ENCODE measurements at regions not wholly inside any gene's neighbourhood (a gene's known extent, or its start where the extent isn't known, plus 50 kb on each side); places are given as distances from the start of the nearest gene placed in this dataset.

DNA sequence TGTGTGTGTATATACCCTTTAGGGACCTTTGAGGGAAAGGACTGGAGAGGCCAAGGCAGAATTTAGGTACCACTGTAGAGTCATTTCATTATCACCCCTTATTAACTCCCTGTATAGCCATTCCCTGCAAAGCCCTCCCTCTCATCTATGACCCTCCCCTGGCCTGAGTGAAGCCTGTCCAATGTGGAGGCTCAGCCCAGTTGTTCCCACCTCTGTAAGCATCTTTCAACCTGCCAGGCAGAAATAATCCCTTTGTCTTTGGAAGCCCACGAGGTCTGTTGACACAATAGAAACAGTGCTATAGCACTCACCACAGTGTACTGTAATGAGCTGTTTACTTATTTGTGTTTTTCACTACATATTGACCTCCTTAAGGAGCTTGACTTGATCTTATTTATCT, 88.5 kb upstream of the SEMA6A start:
- no peak overlapping the region for H3K4me3 Mint-ChIP-seq
- no peaks in the 10 kb centered on the region for H3K9me3 Mint-ChIP-seq
- ATAC-seq (replicated peaks), result no peak
- no peak overlapping the region for H3K27ac Mint-ChIP-seq
- H3K36me3 Mint-ChIP-seq (ENCODE audit: low read depth), result no peaks in the 10 kb centered on the region
- peaks cover 13% of the 10 kb centered on the region for H3K27me3 Mint-ChIP-seq
- no peaks in the 10 kb centered on the region for H3K4me1 Mint-ChIP-seq

DNA sequence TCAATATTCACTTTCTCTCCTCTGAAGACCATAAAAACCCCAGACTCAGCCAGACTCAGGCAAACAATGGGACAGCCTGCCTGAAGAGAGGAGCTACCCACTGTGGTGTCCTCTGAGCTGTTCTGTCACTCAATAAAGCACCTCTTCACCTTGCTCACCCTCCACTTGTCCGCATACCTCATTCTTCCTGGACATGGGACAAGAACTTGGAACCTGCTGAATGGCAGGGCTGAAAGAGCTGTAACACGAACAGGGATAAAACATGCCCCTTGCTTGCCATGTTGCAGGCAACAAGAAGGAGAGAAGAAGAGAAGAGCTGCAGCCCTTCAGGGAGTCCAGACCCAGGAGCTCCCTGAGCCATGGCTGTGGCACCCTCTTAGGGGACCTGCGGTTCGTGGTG, 86.8 kb upstream of the SEMA6A start:
- H3K27me3 Mint-ChIP-seq, result peaks cover 18% of the 10 kb centered on the region
- no peaks in the 10 kb centered on the region for H3K9me3 Mint-ChIP-seq
- H3K36me3 Mint-ChIP-seq (ENCODE audit: low read depth), result no peaks in the 10 kb centered on the region
- no peak for ATAC-seq (replicated peaks)
- H3K4me1 Mint-ChIP-seq, result no peaks in the 10 kb centered on the region
- H3K4me3 Mint-ChIP-seq, result no peak overlapping the region
- no peak overlapping the region for H3K27ac Mint-ChIP-seq

DNA sequence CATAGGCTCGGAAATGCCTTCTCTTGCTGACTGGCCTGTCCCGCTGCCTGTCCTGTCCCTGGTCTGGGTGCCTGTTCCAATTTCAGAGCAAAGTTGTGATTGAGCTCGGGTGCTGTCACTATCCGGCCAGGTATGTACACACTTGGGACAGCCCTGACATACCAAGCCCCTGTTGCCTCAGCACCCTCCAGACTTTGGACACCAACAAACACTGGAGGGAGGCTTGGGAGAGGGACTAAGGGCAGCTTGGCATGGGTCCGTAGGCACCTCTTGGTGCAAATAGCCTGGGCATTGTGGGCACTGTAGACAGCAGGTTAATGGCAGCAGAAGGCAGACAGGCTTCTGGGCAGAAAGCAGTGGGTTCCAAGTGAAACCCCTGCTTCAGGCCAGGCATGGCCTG, 86.3 kb upstream of the SEMA6A start:
- H3K4me3 Mint-ChIP-seq, result no peak overlapping the region
- no peaks in the 10 kb centered on the region for H3K36me3 Mint-ChIP-seq (ENCODE audit: low read depth)
- ATAC-seq (replicated peaks), result no peak
- H3K27me3 Mint-ChIP-seq, result peaks cover 17% of the 10 kb centered on the region
- no peak overlapping the region for H3K27ac Mint-ChIP-seq
- no peaks in the 10 kb centered on the region for H3K9me3 Mint-ChIP-seq
- H3K4me1 Mint-ChIP-seq, result no peaks in the 10 kb centered on the region

DNA sequence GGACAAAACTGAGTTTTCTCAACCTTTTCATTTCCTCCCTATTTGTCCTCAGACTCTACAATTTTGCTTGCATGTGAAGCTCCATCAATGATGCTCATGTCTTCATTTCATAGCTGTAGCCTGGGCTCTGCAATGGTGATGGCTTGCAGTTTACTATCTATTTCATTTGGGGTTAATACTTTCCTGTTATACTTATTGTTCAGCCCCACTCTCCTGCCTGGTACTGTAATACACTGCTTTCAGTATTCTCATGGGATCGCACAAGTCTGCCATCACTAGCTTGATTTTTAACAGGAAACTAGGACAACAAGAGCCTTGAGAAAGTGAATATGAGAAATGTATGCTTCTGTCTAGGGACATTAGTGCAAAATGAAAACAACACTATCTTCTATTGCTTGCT, 84.2 kb upstream of the SEMA6A start:
- H3K27ac Mint-ChIP-seq, result no peak overlapping the region
- no peaks in the 10 kb centered on the region for H3K9me3 Mint-ChIP-seq
- H3K4me3 Mint-ChIP-seq, result no peak overlapping the region
- peaks cover 12% of the 10 kb centered on the region for H3K27me3 Mint-ChIP-seq
- no peak for ATAC-seq (replicated peaks)
- H3K36me3 Mint-ChIP-seq (ENCODE audit: low read depth), result no peaks in the 10 kb centered on the region
- no peaks in the 10 kb centered on the region for H3K4me1 Mint-ChIP-seq

DNA sequence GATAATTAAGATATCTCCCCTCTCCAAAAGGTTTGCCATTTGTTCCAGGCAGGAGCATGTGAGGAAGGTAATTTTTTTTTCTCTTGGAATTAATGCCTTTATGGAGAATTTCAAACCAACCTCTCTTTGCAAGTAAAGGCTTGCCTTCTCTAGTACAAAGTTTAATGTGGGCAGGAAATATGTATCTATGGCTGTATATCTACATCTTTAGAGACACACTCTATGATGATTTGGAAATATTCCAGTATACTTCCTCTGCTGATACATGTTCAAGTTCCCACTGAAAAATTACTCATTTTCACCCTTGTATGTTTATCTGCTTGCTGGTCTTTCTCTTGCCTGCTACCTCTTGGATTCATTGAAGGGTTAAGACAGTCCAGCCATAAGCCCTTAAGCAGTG, 83.5 kb upstream of the SEMA6A start:
- H3K27me3 Mint-ChIP-seq, result peaks cover 11% of the 10 kb centered on the region
- no peak for ATAC-seq (replicated peaks)
- no peaks in the 10 kb centered on the region for H3K9me3 Mint-ChIP-seq

DNA sequence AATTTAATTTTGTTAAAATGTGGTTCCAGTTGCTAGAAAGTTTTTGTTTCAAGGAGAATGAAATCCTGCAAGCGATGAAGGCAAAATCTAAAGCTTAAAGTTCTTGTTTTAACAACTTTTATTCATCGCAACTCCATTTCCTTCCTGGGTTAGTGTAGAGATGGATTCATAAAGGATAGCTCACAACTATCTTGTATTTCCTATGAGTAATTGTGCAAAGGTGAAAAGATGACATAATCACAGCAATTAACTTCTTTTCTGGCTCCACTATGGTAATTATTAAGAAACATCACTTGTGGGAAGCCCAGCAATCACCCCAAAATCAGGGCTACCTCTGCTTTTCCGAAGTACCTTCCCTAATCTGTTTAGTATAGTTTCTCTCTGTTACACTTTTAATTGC, 80.8 kb upstream of the SEMA6A start:
- ATAC-seq (replicated peaks), result no peak
- Mint-ChIP-seq H3K27ac (no peak overlapping the region), H3K27me3 (peaks cover 6% of the 10 kb centered on the region), H3K36me3 (ENCODE audit: low read depth) (no peaks in the 10 kb centered on the region), H3K9me3 (no peaks in the 10 kb centered on the region), H3K4me1 (no peaks in the 10 kb centered on the region), H3K4me3 (no peak overlapping the region)

More for the DNA sequence above, 83.5 kb upstream of the SEMA6A start:
- H3K4me1 Mint-ChIP-seq, result no peaks in the 10 kb centered on the region
- no peaks in the 10 kb centered on the region for H3K36me3 Mint-ChIP-seq (ENCODE audit: low read depth)
- no peak overlapping the region for H3K27ac Mint-ChIP-seq
- H3K4me3 Mint-ChIP-seq, result no peak overlapping the region

DNA sequence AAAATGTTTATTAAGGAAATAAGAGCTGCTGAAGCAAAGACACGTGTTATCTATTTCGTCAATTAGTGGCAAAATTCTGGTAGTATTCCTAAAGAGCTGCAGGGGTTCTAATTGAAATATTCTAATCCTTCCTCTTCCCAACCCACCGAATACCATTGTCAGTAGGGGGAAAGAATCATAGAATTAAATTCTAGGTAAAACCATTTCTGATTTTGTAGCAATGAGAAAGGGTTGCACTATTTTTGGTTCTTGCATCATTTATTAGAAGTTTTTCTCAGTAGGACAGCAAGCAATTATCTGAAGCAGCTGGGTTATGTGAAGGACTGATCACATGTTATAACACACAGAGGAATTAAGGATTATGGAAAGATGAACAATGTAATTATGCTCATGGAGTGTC, 80.3 kb upstream of the SEMA6A start:
- no peaks in the 10 kb centered on the region for H3K36me3 Mint-ChIP-seq (ENCODE audit: low read depth)
- H3K4me1 Mint-ChIP-seq, result no peaks in the 10 kb centered on the region
- no peak overlapping the region for H3K27ac Mint-ChIP-seq
- H3K27me3 Mint-ChIP-seq, result peaks cover 6% of the 10 kb centered on the region
- no peaks in the 10 kb centered on the region for H3K9me3 Mint-ChIP-seq
- H3K4me3 Mint-ChIP-seq, result no peak overlapping the region
- no peak for ATAC-seq (replicated peaks)

DNA sequence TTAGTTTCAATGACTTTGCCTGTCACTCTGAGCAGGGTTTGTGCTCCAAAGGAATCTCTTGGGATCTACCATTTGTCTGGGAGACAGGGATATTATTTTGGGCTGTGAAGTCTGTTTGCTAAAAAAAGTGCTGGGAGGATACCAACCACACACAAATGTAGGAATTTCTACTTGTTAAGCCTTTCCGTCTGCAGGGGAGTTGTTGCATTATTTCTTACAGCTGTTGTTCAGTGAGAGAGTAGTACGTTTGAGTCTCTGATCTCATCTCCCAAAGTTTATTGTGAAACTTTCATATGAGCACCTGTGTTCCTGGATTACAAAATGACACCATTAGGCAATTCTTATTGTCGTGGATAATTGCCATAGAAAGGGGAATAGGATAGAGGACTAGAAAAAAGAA, 78.3 kb upstream of the SEMA6A start:
- peaks cover 6% of the 10 kb centered on the region for H3K27me3 Mint-ChIP-seq
- ATAC-seq (replicated peaks), result no peak
- H3K9me3 Mint-ChIP-seq, result no peaks in the 10 kb centered on the region
- no peak overlapping the region for H3K4me3 Mint-ChIP-seq
- no peaks in the 10 kb centered on the region for H3K4me1 Mint-ChIP-seq
- H3K27ac Mint-ChIP-seq, result no peak overlapping the region
- H3K36me3 Mint-ChIP-seq (ENCODE audit: low read depth), result no peaks in the 10 kb centered on the region

DNA sequence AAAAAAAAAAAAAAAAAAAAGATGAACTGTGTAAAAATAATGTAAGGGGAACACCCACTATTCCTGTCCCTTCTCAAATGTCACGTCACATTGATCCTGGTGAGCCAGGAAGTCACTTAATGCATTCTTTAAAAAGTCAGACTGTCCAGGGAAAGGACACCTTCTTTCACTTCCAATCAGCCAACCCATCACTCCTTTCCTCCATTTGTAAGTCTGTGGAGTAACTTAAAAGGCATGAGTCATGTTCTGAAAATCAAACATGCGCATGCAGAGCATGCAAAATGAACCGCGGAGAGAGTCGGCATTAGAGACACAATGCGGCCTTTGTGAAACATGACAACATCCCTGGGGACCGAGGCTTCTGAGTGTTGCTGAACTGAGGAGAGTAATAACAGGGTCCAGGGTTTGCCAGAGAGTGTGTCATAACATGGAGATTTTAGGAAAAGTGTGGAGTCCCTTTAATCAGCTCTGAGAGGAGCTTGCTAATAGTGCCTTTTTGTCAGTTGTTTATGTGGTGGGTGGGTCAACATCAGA, 77.6 kb upstream of the SEMA6A start:
- Mint-ChIP-seq H3K9me3 (no peaks in the 10 kb centered on the region), H3K4me1 (no peaks in the 10 kb centered on the region), H3K27me3 (peaks cover 6% of the 10 kb centered on the region), H3K27ac (no peak overlapping the region), H3K4me3 (no peak overlapping the region), H3K36me3 (ENCODE audit: low read depth) (no peaks in the 10 kb centered on the region)
- no peak for ATAC-seq (replicated peaks)

DNA sequence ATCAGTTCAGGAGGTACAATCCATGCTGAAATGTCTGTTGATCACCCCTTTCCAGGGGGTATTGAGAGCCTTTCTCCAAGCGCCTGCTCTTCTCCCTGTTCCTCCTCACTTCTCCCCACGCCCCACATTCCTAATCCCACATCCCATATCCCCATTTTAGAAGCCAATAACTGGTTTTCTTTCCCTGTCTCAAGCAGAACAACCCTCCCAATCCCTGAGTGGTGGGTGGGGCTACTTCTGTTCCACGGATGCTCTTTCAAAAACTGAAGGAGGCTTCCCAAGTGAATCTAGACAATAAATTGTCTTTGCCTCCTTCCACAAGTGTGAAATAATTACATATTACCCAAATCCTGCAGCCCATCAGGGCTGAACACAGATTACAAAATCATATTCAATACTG, 77.0 kb upstream of the SEMA6A start:
- no peak for ATAC-seq (replicated peaks)
- H3K36me3 Mint-ChIP-seq (ENCODE audit: low read depth), result no peaks in the 10 kb centered on the region
- no peaks in the 10 kb centered on the region for H3K9me3 Mint-ChIP-seq
- H3K27me3 Mint-ChIP-seq, result peaks cover 3% of the 10 kb centered on the region
- no peak overlapping the region for H3K4me3 Mint-ChIP-seq
- H3K27ac Mint-ChIP-seq, result no peak overlapping the region
- H3K4me1 Mint-ChIP-seq, result no peaks in the 10 kb centered on the region

DNA sequence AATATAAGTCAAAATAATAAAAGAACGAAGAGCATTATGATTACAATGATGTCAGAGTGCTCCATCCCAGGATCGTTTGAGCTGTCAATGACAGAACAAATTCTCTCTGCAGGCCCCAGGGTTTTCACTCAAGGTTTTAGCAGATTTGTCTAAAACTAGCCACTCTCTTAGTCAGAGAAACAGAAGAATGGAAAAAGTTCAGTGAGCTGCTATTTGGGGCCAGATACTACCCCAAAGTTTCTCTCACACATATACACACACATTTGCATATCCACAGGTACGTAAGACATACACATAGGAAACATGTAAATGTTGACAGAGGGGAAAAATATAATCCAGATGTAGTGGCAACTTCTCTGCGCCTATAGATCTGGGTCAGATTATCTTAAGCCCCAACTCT, 76.3 kb upstream of the SEMA6A start:
- no peak overlapping the region for H3K4me3 Mint-ChIP-seq
- H3K36me3 Mint-ChIP-seq (ENCODE audit: low read depth), result no peaks in the 10 kb centered on the region
- H3K9me3 Mint-ChIP-seq, result no peaks in the 10 kb centered on the region
- no peaks in the 10 kb centered on the region for H3K4me1 Mint-ChIP-seq
- H3K27me3 Mint-ChIP-seq, result no peaks in the 10 kb centered on the region
- no peak overlapping the region for H3K27ac Mint-ChIP-seq
- no peak for ATAC-seq (replicated peaks)

DNA sequence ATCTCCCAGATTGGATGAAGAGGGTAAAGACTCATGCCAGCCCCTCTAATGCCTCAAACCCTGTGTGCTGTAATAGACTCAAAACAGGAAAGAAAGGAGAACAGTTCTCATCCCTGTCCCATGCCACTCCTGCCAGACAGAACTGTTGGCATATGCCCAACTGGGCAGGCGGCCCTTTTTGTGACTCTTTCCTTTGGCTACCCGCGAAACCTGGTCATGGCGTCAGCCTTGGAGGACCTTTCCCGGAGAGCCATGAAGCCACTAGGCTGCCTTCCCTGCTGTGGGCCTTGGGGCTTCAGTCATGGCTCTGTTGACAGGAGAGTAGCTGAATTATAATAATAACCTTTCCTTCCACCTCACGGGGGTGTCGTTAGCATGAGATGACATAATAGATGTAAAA, 75.9 kb upstream of the SEMA6A start:
- H3K9me3 Mint-ChIP-seq, result no peaks in the 10 kb centered on the region
- no peak overlapping the region for H3K4me3 Mint-ChIP-seq
- no peak for ATAC-seq (replicated peaks)
- no peaks in the 10 kb centered on the region for H3K27me3 Mint-ChIP-seq
- no peaks in the 10 kb centered on the region for H3K36me3 Mint-ChIP-seq (ENCODE audit: low read depth)
- no peak overlapping the region for H3K27ac Mint-ChIP-seq
- no peaks in the 10 kb centered on the region for H3K4me1 Mint-ChIP-seq

DNA sequence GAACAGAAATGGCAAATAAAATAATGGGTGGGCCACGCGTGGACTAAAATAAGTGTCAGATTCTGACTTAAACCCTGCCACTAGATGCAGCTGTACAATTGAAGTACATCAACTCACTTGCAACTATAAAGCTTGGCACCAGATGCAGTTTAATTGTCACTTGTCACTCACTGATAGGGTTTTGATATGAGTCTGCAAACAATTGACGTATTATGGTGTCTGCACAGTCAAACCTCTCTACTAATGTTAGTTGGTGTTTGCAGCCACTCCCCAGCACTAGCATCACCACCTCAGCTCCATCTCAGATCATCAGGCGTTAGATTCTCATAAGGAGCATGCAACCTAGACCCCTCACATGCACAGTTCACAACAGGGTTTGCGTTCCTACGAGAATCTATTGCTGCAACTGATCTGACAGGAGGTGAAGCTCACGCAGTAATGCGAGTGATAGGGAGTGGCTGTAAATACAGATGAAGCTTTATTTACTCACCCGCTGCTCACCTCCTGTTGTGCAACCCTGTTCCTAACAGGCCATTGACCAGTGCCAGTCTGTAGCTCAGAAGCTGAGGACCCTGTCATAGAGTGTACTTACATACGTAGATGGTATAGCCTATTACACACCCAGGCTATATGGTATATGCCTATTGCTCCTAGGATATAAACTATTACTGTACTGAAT, 72.1 kb upstream of the SEMA6A start:
- H3K4me1 Mint-ChIP-seq, result no peaks in the 10 kb centered on the region
- H3K27me3 Mint-ChIP-seq, result no peaks in the 10 kb centered on the region
- H3K36me3 Mint-ChIP-seq (ENCODE audit: low read depth), result no peaks in the 10 kb centered on the region
- H3K9me3 Mint-ChIP-seq, result no peaks in the 10 kb centered on the region
- no peak overlapping the region for H3K4me3 Mint-ChIP-seq
- ATAC-seq (replicated peaks), result no peak
- no peak overlapping the region for H3K27ac Mint-ChIP-seq

DNA sequence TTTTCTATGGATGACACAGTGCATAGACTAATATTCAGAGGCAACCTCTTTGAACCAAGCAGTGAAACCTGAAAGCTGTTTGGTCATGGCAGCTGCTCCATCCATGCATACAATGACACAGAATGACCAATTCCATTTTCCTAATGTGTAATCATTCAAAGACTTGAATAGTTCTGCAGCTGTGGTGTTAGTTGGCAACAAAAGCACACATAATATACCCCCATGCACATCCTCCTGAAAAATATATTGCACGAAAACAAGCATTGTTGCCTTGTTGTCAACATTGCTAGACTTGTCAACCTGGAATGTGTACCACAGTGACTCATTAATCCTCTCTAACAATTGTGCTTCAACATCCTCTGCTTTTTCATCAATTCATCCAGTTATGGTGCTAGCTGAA, 71.0 kb upstream of the SEMA6A start:
- Mint-ChIP-seq H3K9me3 (no peaks in the 10 kb centered on the region), H3K27me3 (no peaks in the 10 kb centered on the region), H3K4me1 (no peaks in the 10 kb centered on the region), H3K27ac (no peak overlapping the region), H3K4me3 (no peak overlapping the region), H3K36me3 (ENCODE audit: low read depth) (no peaks in the 10 kb centered on the region)
- no peak for ATAC-seq (replicated peaks)

DNA sequence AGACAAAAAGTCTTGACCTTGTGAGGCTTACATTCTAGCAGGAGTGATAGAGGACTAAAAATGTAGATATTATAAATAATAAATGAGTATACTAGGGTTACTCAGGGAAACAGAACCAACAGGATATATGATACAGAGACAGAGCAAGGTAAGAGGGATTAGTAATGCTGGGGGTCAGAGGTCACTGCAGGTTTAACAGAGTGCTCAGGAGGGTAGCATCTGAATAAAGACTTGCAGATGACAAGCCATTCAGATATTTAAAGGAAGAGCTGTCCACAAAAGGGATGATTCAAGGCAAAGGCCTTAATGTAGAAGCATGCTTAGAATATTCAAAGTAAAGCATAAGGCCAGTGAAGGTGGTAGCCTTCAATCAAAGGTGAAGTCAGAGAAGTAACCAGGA, 65.6 kb upstream of the SEMA6A start:
- H3K4me1 Mint-ChIP-seq, result no peaks in the 10 kb centered on the region
- no peaks in the 10 kb centered on the region for H3K27me3 Mint-ChIP-seq
- no peak overlapping the region for H3K27ac Mint-ChIP-seq
- H3K9me3 Mint-ChIP-seq, result no peaks in the 10 kb centered on the region
- no peaks in the 10 kb centered on the region for H3K36me3 Mint-ChIP-seq (ENCODE audit: low read depth)
- no peak overlapping the region for H3K4me3 Mint-ChIP-seq
- no peak for ATAC-seq (replicated peaks)
